ENCODE measurements at regions not wholly inside any gene's neighbourhood (a gene's known extent, or its start where the extent isn't known, plus 50 kb on each side); places are given as distances from the start of the nearest gene placed in this dataset.

- peak overlapping the region; percentile 71 for H3K4me3 ChIP-seq (ENCODE audit: low read depth, low read length)
- DNase-seq (ENCODE audit: low read depth) = no peak
Observed at GRCh38 chr10:91162495-91163268, 57.8 kb upstream of the PCGF5 start.

- H3K4me3 ChIP-seq (ENCODE audit: low read depth, low read length) = peak overlapping the region; percentile 71
- no peak for DNase-seq (ENCODE audit: low read depth)
Observed at GRCh38 chr10:91163269-91163868, 57.1 kb upstream of the PCGF5 start.

- DNase-seq (ENCODE audit: low read depth) = peak; percentile 86
- peak overlapping the region; percentile 71 for H3K4me3 ChIP-seq (ENCODE audit: low read depth, low read length)
Observed at GRCh38 chr10:91163869-91164474, 56.5 kb upstream of the PCGF5 start.

- DNase-seq (ENCODE audit: low read depth) = no peak
- peak overlapping the region; percentile 71 for H3K4me3 ChIP-seq (ENCODE audit: low read depth, low read length)
Observed at GRCh38 chr10:91164520-91165065, 55.9 kb upstream of the PCGF5 start.

- no peak overlapping the region for H3K4me3 ChIP-seq (ENCODE audit: low read depth, low read length)
- DNase-seq (ENCODE audit: low read depth) = no peak
Observed at GRCh38 chr10:91167406-91167805, 53.1 kb upstream of the PCGF5 start.

GRCh38 chr10:91170418-91170817 is 50.0 kb upstream of the PCGF5 start:
- DNase-seq (ENCODE audit: low read depth) = no peak

More at GRCh38 chr10:91170418-91170817, 50.0 kb upstream of the PCGF5 start:
- H3K4me3 ChIP-seq (ENCODE audit: low read depth, low read length) = no peak overlapping the region

All from skeletal muscle cell (primary cell).